GM12878 (cell line): ENCODE measurements at regions not wholly inside any gene's neighbourhood (a gene's known extent, or its start where the extent isn't known, plus 50 kb on each side); places are given as distances from the start of the nearest gene placed in this dataset.
A peak's percentile ranks its signal among the peaks of the same experiment; 100 is the strongest.

Source experiments
- ATAC-seq: fragments of 200-7000 bp; cut with Tn5 transposase; 3 replicates; pipeline ENCODE4 v1.9.1; 2020; ENCODE audit warnings: mild to moderate bottlenecking, moderate library complexity
- BruUV-seq: library from RNA; stranded (reverse); fragments of 400-500 nt; replicated peaks from 2 replicates; lab custom pipeline; 2021; lab: Mats Ljungman, UMichigan
- CTCF ChIA-PET: fragments of 300-600 bp; sonication (Branson Sonifier 250); formaldehyde crosslinking; extraction: SDS; loops from one replicate; lab custom pipeline; 2021; ENCODE audit warnings: inconsistent platforms; lab: Yijun Ruan, JAX
- POLR2A ChIA-PET: fragments of 350-600 bp; formaldehyde crosslinking; extraction: SDS; loops from one replicate; lab custom pipeline; 2021; ENCODE audit warnings: inconsistent platforms; lab: Charles Lee
- RAD21 ChIA-PET: fragments of 300-600 bp; sonication (Branson Sonifier 250); formaldehyde crosslinking; loops from one replicate; lab custom pipeline; 2023; ENCODE audit warnings: antibody characterized with exemption; ENCODE audit not compliant: unreplicated experiment; lab: Charles Lee
- SMC1A ChIA-PET: fragments of 300-600 bp; sonication (Branson Sonifier 250); formaldehyde crosslinking; loops from one replicate; lab custom pipeline; 2023; ENCODE audit not compliant: unreplicated experiment, uncharacterized antibody; lab: Charles Lee
- DNase-seq: peaks from one replicate; pipeline ENCODE4 v3.0.0-alpha.2; 2011; ENCODE audit warnings: low read depth, low spot score
- FAIRE-seq: peaks from 3 replicates; lab custom pipeline; 2011; peaks lifted over from hg19 to GRCh38; lab: Jason Lieb, UNC
- H2AFZ ChIP-seq: 2 replicates; pipeline ENCODE4 v1.6.0; 2011; ENCODE audit warnings: low read depth, low read length, control low read depth; ENCODE audit not compliant: control insufficient read depth
- H3K27ac ChIP-seq: 2 replicates; pipeline ENCODE4 v1.5.1; 2011; ENCODE audit warnings: control low read depth; ENCODE audit not compliant: control insufficient read depth, insufficient read depth
- H3K27me3 ChIP-seq, 2 experiments: replicated peaks in 1 of 2; 2 replicates each; pipeline versions ENCODE4 v1.6.0 to v1.6.1; 2011; ENCODE audit warnings: low read length in 1 of 2; ENCODE audit not compliant: control insufficient read depth in 2 of 2, insufficient read depth in 2 of 2
- H3K36me3 ChIP-seq, 2 experiments: 2 replicates each; pipeline ENCODE4 v1.5.1; 2011; ENCODE audit warnings: low read length in 1 of 2; ENCODE audit not compliant: control insufficient read depth in 2 of 2, insufficient read depth in 2 of 2
- H3K4me1 ChIP-seq: 2 replicates; pipeline ENCODE4 v1.6.1; 2011; ENCODE audit warnings: mild to moderate bottlenecking, low read length, moderate library complexity, mixed read lengths; ENCODE audit not compliant: control insufficient read depth, insufficient read depth
- H3K4me2 ChIP-seq: 2 replicates; pipeline ENCODE4 v1.6.0; 2011; ENCODE audit warnings: control low read depth; ENCODE audit not compliant: control insufficient read depth, insufficient read depth
- H3K4me3 ChIP-seq: fragments of 200-600 bp; sonication (generic); 2 replicates; pipeline ENCODE4 v1.5.1; 2016
- H3K79me2 ChIP-seq: 2 replicates; pipeline ENCODE4 v1.6.0; 2011; ENCODE audit warnings: low read length; ENCODE audit not compliant: control insufficient read depth, insufficient read depth
- H3K9ac ChIP-seq: 2 replicates; pipeline ENCODE4 v1.8.0; 2011; ENCODE audit warnings: low read length, control low read depth, mixed read lengths; ENCODE audit not compliant: control insufficient read depth, insufficient read depth
- H3K9me3 ChIP-seq: replicated peaks from 3 replicates; pipeline ENCODE4 v1.5.1; 2011; ENCODE audit warnings: mild to moderate bottlenecking, low read length; ENCODE audit not compliant: control insufficient read depth, insufficient read depth
- H4K20me1 ChIP-seq: 2 replicates; pipeline ENCODE4 v1.6.0; 2011; ENCODE audit not compliant: control insufficient read depth, insufficient read depth
- ATF7 ChIP-seq: fragments of 450-650 bp; IDR thresholded peaks from 2 replicates; pipeline ENCODE4 v1.6.1; 2016; ENCODE audit warnings: low read depth, mild to moderate bottlenecking
- BCLAF1 ChIP-seq: fragments of 450-650 bp; IDR thresholded peaks from 2 replicates; pipeline ENCODE4 v1.6.1; 2017; ENCODE audit warnings: antibody characterized with exemption, mild to moderate bottlenecking, moderate library complexity
- CHD1 ChIP-seq: IDR thresholded peaks from 2 replicates; pipeline ENCODE4 v1.6.1; 2012; ENCODE audit warnings: low read depth, low read length, improper control_type of control experiment
- CREM ChIP-seq: IDR thresholded peaks from 2 replicates; pipeline ENCODE4 v1.6.1; 2014; ENCODE audit warnings: antibody characterized with exemption, low read depth
- ETV6 ChIP-seq, 2 experiments: fragments of 450-650 bp in 1 of 2; IDR thresholded peaks in 1 of 2; conservative IDR thresholded peaks in 1 of 2; 2 replicates each; pipeline ENCODE4 v1.6.1; 2014; ENCODE audit warnings: antibody characterized with exemption in 1 of 2, borderline replicate concordance in 1 of 2, low read depth in 1 of 2, mild to moderate bottlenecking in 1 of 2, moderate library complexity in 1 of 2
- EZH2 ChIP-seq: IDR thresholded peaks from 2 replicates; pipeline ENCODE4 v1.6.1; 2012; ENCODE audit warnings: low read depth, mild to moderate bottlenecking, control low read depth, inconsistent platforms, low read length, borderline replicate concordance; ENCODE audit not compliant: control insufficient read depth
- FOXM1 ChIP-seq: IDR thresholded peaks from 2 replicates; pipeline ENCODE4 v1.6.1; 2012; ENCODE audit warnings: low read depth, mild to moderate bottlenecking, inconsistent platforms, low read length, moderate library complexity
- IKZF1 ChIP-seq: fragments of 450-650 bp; conservative IDR thresholded peaks from 2 replicates; pipeline ENCODE4 v1.6.1; 2017; ENCODE audit warnings: antibody characterized with exemption, mild to moderate bottlenecking
- MXI1 ChIP-seq: fragments of 150-350 bp; IDR thresholded peaks from 2 replicates; pipeline ENCODE4 v1.6.1; 2011; ENCODE audit warnings: low read depth, mild to moderate bottlenecking, inconsistent platforms, low read length, improper control_type of control experiment
- POLR2A ChIP-seq: IDR thresholded peaks from 2 replicates; pipeline ENCODE4 v1.6.1; 2011; ENCODE audit warnings: low read depth, mild to moderate bottlenecking, low read length
- SPI1 ChIP-seq: IDR thresholded peaks from 2 replicates; pipeline ENCODE4 v1.6.1; 2011; ENCODE audit warnings: low read depth, mild to moderate bottlenecking, low read length, moderate library complexity, borderline replicate concordance; ENCODE audit not compliant: insufficient read depth
- SUZ12 ChIP-seq: fragments of 200-600 bp; sonication (generic); IDR thresholded peaks from one replicate; pipeline ENCODE4 v1.6.1; 2018; ENCODE audit warnings: antibody characterized with exemption, mild to moderate bottlenecking; ENCODE audit not compliant: unreplicated experiment
- TCF7 ChIP-seq: IDR thresholded peaks from 2 replicates; pipeline ENCODE4 v1.6.1; 2014; ENCODE audit warnings: antibody characterized with exemption, borderline replicate concordance
- ZNF384 ChIP-seq: IDR thresholded peaks from 2 replicates; pipeline ENCODE4 v1.6.1; 2012; ENCODE audit warnings: low read depth, mild to moderate bottlenecking, low read length, improper control_type of control experiment, borderline replicate concordance
- ZNF687 ChIP-seq: fragments of 450-650 bp; IDR thresholded peaks from 2 replicates; pipeline ENCODE4 v1.6.1; 2017; ENCODE audit warnings: mild to moderate bottlenecking, moderate library complexity
- WGBS: methylation state at CpG from one replicate; pipeline ENCODE4 v1.1.6; 2016; ENCODE audit warnings: low lambda C conversion rate; ENCODE audit not compliant: insufficient replicate concordance, insufficient coverage; ENCODE audit errors: missing lambda C conversion rate; 5-methylcytosine and 5-hydroxymethylcytosine counted together
- in situ Hi-C: fragments of 300-500 bp; cut with MboI; formaldehyde crosslinking; loops from 9 replicates; pipeline ENCODE4 v1.14.3; 2018; ENCODE audit warnings: mixed read lengths
- intact Hi-C: fragments of 100-400 bp; cut with micrococcal nuclease; formaldehyde crosslinking; loops from one replicate; pipeline ENCODE4 v1.14.2; 2022; ENCODE audit not compliant: unreplicated experiment

- TF ChIP-seq BCLAF1 (no peak), EZH2 (no peak), CREM (no peak)
- TF ChIP-seq, all 136 proteins: peak for 0
Observed at GRCh38 chr20:8981482-8981881, 87.4 kb upstream of the PLCB4 start (continued).

- BruUV-seq, result no TSS peak
- Histone ChIP-seq H3K9ac (no peak overlapping the region), H3K4me3 (no peak overlapping the region), H3K27me3 (no peaks in the 10 kb centered on the region), H2AFZ (no peak overlapping the region), H3K4me2 (no peak overlapping the region), H3K36me3 (no peaks in the 10 kb centered on the region), H3K4me1 (no peaks in the 10 kb centered on the region), H4K20me1 (no peaks in the 10 kb centered on the region), H3K27ac (no peak overlapping the region), H3K9me3 (no peaks in the 10 kb centered on the region), H3K79me2 (no peaks in the 10 kb centered on the region)
- CTCF ChIA-PET, result interaction anchor here (1.6 kb wide), 1 partner anchor 73 kb away, joined by 3 read pairs; no protein-coding TSS in a partner anchor
- intact Hi-C loops, result no loop called here
- DNase-seq (no peak), FAIRE-seq (no peak), ATAC-seq (peak; percentile 91)
- POLR2A ChIA-PET, result no interaction called here
- SMC1A ChIA-PET, result interaction anchor here (0.7 kb wide), 1 partner anchor 14 kb away, joined by 3 read pairs; no protein-coding TSS in a partner anchor
- in situ Hi-C loops, result no loop called here
- 41% methylated on average over 7 of the region's 7 CpGs for WGBS
- RAD21 ChIA-PET, result no interaction called here
- no peak for TF ChIP-seq ZNF687
- no peak for TF ChIP-seq ZNF384
- TF ChIP-seq FOXM1, result peak; percentile 33; the same call in 1 of the 2 replicates
- peak; percentile 60; the same call in 1 of the 2 replicates for TF ChIP-seq SPI1
- TF ChIP-seq ATF7, result peak; percentile 65; the same call in 1 of the 2 replicates
- no peak for TF ChIP-seq SUZ12
- TF ChIP-seq POLR2A, result no peak
- TF ChIP-seq CHD1, result no peak
- TF ChIP-seq MXI1, result no peak
- TF ChIP-seq ETV6 (conservative IDR thresholded peaks at IDR 0.05 in 1 of 2, IDR thresholded peaks at IDR 0.05 in 1 of 2; ENCODE audit: borderline replicate concordance in 1 of 2, low read depth in 1 of 2), result no peak
- peak; percentile 48; the same call in 1 of the 2 replicates for TF ChIP-seq TCF7
- no peak for TF ChIP-seq IKZF1
Observed at GRCh38 chr20:8983478-8984345, 85.2 kb upstream of the PLCB4 start.
